ENCODE measurements at regions not wholly inside any gene's neighbourhood (a gene's known extent, or its start where the extent isn't known, plus 50 kb on each side); places are given as distances from the start of the nearest gene placed in this dataset.

DNA sequence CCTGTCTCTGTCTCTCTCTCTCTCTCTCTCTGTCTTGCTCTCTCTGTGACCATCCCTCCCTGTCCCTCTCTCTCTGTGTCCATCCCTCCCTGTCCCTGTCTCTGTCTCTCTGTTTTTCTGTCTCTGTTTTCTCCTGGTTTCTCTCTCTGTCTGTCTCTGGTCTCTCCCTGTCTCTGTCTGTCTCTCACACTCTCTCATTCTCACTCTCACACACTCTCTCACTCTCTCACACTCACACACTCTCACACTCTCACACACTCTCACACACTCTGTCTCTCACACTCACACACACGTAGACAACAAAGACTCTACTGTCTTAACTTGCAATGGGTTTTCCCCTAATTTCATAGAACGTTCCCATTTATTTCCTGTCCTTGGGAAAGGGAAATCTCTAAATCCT lies 299.5 kb downstream of the FOXL1 start:
- TF ChIP-seq SUZ12 (IDR thresholded peaks at IDR 0.05; ENCODE audit: extremely low read depth, insufficient read depth, insufficient read length) = no peak
- TF ChIP-seq YY1 (IDR thresholded peaks at IDR 0.05; ENCODE audit: insufficient read depth, insufficient read length) = no peak
